HS-5 (cell line): ENCODE measurements at regions not wholly inside any gene's neighbourhood (a gene's known extent, or its start where the extent isn't known, plus 50 kb on each side); places are given as distances from the start of the nearest gene placed in this dataset.
"Not testable (repeated sequence)": the region's sequence is repeated elsewhere in the genome, so short reads cannot be mapped to it uniquely, and the experiment has no call there.

Experiments
- DNase-seq: peaks from one replicate; pipeline ENCODE4 v3.0.0-alpha.2; 2012; ENCODE audit warnings: low read depth

GRCh38 chr20:29427201-29428060, 1830.0 kb upstream of the DEFB115 start:
- DNase-seq = no peak

GRCh38 chr20:29430531-29430930, 1826.9 kb upstream of the DEFB115 start:
- no peak for DNase-seq

GRCh38 chr20:29440721-29441120, 1816.7 kb upstream of the DEFB115 start:
- DNase-seq = not testable (repeated sequence)

GRCh38 chr20:29443206-29443781, 1814.2 kb upstream of the DEFB115 start:
- DNase-seq = peak; percentile 19

- DNase-seq = no peak
Observed at GRCh38 chr20:29443819-29444218, 1813.6 kb upstream of the DEFB115 start.

- not testable (repeated sequence) for DNase-seq
Observed at GRCh38 chr20:29445050-29445907, 1812.2 kb upstream of the DEFB115 start.

GRCh38 chr20:29447517-29448484, 1809.7 kb upstream of the DEFB115 start:
- not testable (repeated sequence) for DNase-seq

GRCh38 chr20:29448806-29449470, 1808.5 kb upstream of the DEFB115 start:
- no peak for DNase-seq

GRCh38 chr20:29452186-29452585, 1805.3 kb upstream of the DEFB115 start:
- DNase-seq = no peak

GRCh38 chr20:29456987-29457693, 1800.3 kb upstream of the DEFB115 start:
- DNase-seq = peak; percentile 6

GRCh38 chr20:29472606-29473005, 1784.9 kb upstream of the DEFB115 start:
- no peak for DNase-seq

GRCh38 chr20:29492840-29493239, 1764.6 kb upstream of the DEFB115 start:
- not testable (repeated sequence) for DNase-seq

GRCh38 chr20:29496767-29497166, 1760.7 kb upstream of the DEFB115 start:
- DNase-seq = not testable (repeated sequence)

GRCh38 chr20:29497261-29497671, 1760.2 kb upstream of the DEFB115 start:
- DNase-seq = no peak

- DNase-seq = not testable (repeated sequence)
Observed at GRCh38 chr20:29497684-29498083, 1759.8 kb upstream of the DEFB115 start.

GRCh38 chr20:29500738-29501137, 1756.7 kb upstream of the DEFB115 start:
- DNase-seq = not testable (repeated sequence)

GRCh38 chr20:29514634-29515033, 1742.8 kb upstream of the DEFB115 start:
- not testable (repeated sequence) for DNase-seq

GRCh38 chr20:29516847-29517246, 1740.6 kb upstream of the DEFB115 start:
- not testable (repeated sequence) for DNase-seq

GRCh38 chr20:29519610-29520241, 1737.7 kb upstream of the DEFB115 start:
- not testable (repeated sequence) for DNase-seq
